GM20000 (cell line): ENCODE measurements at regions not wholly inside any gene's neighbourhood (a gene's known extent, or its start where the extent isn't known, plus 50 kb on each side); places are given as distances from the start of the nearest gene placed in this dataset.

ENCODE experiments used
- DNase-seq: peaks from one replicate; pipeline ENCODE4 v3.0.0; 2012; ENCODE audit warnings: low spot score
- TF ChIP-seq, protein P1 (sequence below): IDR thresholded peaks from 2 replicates; pipeline ENCODE4 v1.5.1; 2012; ENCODE audit warnings: mild to moderate bottlenecking, control low read depth; ENCODE audit errors: extremely low read depth, missing control alignments

DNA sequence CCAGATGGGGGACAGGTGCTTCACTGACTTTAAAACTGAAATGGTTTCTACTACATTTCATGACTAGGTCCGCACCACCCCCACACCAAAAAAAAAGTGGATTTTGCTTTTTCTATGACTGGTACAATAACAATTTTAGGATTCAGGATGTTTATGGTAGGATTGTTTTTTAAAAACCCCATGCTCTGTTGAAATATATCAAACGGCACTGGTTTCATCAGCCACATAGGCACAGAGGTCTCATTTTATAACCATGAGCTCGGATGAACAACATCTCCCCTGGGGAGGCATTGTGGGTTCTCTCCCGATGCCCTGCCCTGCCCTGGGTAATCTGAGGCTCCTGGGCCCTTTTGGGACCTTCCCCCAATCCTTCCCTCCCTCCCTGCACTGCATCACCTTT lies 202.7 kb upstream of the KBTBD8 start:
- DNase-seq, result no peak

DNA sequence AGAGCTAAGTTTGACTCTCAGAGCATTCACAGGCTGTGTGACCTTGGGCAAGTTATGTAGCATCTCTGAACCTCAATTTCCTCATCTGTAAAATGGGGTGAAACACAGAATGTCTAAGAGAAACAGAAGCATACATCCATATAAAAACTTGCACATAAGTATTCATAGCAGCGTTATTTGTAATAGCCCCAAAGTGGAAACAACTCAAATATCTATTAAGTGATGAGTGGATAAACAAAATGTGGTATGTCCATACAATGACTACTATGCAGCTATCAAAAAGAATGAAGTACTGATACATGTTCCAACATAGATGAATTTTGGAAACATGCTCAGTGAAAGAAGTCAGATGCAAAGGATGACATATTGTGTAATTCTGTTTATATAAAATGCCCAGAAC lies 201.8 kb upstream of the KBTBD8 start:
- no peak for DNase-seq
- TF ChIP-seq, protein P1, sequence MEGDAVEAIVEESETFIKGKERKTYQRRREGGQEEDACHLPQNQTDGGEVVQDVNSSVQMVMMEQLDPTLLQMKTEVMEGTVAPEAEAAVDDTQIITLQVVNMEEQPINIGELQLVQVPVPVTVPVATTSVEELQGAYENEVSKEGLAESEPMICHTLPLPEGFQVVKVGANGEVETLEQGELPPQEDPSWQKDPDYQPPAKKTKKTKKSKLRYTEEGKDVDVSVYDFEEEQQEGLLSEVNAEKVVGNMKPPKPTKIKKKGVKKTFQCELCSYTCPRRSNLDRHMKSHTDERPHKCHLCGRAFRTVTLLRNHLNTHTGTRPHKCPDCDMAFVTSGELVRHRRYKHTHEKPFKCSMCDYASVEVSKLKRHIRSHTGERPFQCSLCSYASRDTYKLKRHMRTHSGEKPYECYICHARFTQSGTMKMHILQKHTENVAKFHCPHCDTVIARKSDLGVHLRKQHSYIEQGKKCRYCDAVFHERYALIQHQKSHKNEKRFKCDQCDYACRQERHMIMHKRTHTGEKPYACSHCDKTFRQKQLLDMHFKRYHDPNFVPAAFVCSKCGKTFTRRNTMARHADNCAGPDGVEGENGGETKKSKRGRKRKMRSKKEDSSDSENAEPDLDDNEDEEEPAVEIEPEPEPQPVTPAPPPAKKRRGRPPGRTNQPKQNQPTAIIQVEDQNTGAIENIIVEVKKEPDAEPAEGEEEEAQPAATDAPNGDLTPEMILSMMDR, result no peak

More for the DNA sequence above, 202.7 kb upstream of the KBTBD8 start:
- TF ChIP-seq, protein P1, result no peak

DNA sequence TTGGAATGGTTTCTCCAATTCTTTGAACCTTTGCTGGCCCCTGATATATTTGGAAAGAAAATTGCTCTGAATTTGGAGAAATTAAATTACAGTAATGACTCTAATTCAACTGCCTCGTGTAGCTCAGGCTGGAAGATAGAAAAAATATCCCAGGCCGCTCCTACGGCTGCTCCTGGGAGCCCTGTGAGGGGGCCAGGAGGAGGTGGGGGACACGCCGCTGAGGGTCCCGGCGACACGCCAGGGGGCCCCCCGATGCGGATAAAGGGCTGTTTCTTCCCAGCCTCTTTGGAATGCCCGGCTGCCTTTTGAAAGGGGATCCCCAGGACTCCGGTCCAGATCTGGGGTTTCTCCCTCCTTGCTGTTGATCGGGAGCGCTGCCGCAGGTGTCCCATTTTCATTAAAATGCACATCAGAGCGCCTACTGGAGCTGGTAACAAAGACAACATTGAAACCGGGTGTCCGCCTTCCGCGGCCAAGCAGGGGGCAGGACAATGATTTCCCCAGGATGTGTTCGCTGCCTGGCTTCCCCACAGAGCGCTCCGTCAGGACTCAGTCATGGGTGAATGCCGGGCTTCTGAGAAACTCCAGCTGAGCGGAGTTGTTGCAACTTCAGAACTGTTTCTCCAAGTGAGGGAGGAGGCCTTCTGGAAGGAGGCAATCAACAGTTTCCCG lies 200.1 kb upstream of the KBTBD8 start:
- no peak for DNase-seq

DNA sequence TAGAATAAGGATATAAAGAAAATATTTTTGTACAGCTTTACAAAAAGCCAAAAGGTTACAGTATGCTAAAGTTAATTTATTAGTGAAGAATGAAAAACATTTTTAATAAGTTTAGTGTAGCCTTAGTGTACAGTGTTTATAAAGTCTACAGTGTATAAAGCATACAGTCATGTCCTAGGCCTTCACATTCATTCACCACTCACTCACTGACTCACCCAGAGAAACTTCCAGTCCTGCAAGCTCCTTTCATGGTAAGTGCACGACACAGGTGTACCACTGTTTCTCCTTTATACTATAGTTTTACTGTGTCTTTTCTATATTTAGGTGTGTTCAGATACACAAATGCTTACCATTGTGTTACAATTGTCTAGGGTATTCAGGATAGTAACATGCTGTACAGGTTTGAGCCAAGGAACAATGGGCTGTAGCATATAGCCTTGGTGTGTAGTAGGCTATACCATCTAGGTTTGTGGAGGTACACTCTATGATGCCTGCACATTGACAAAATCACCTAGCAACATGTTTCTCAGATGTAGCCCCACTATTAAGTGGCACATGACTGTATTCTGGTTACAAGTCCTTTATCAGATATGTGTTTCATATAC lies 197.1 kb upstream of the KBTBD8 start:
- DNase-seq, result no peak
- TF ChIP-seq, protein P1, result no peak

More for the DNA sequence above, 200.1 kb upstream of the KBTBD8 start:
- TF ChIP-seq, protein P1, result no peak

DNA sequence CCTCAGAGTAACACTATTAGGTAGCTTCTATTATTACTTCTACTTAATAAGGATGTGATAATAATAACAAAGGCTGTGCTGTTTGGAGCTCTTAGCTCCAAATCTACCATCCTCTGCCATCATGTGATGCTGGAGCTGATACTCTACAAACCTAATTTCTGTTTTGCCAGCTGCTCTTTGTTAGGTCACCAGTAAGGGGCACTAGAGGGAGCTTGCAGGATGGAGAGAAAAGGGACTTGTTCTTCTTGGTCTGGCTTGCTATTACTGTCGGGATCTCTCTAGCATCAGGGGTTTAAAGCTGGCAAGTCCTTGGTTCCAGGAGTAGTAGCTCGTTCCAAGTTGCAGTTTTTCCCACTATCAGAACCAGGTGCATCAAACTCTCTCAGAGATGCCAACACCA lies 194.9 kb upstream of the KBTBD8 start:
- no peak for DNase-seq
- TF ChIP-seq, protein P1, result no peak

DNA sequence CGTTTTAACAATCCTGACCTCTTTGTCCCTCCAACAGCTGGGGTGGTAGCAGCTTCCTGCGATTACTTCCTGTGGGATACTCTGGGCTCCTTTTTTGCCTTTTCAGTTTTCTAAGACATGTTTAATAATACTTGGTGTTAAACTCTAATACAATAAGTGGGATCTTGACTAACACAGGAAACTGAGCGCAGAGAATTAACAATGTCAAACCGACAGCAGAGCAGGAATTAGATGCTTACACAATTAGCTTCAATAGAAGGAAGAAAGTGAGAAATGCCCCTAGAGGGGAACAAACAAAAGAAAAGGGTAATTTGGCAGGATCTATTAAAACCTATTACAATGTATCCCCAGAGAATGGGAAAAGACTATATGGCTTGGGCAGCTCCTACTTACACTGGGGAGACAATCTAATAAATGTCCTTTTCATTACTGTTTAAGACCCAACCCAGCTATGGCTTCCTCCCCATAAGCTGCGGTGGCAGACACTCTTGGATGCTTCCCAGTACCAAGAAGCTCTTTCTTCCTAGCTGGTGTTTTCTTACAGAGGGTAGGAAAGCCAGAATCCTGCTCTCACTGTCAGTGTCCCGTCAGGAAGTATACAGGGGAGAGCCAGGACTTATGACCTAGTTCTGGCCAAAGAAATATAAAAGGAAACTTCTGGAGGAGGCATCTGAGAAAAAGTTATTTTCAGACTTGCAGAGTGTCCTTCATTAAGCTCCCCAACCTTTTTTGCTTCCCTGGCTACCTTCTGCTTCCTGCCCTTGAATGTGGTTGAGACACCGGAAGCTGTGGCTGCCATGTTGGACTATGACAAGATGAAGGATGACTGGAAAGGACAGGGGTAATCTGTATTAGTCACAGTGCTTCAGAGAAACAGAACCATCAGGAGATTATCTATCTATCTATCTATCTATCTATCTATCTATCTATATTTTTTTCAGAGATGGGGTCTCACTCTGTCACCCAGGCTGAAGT lies 194.1 kb upstream of the KBTBD8 start:
- no peak for DNase-seq

More for the DNA sequence above, 194.1 kb upstream of the KBTBD8 start:
- TF ChIP-seq, protein P1, result no peak
